ENCODE measurements at regions not wholly inside any gene's neighbourhood (a gene's known extent, or its start where the extent isn't known, plus 50 kb on each side); places are given as distances from the start of the nearest gene placed in this dataset.
"Not testable (repeated sequence)": the region's sequence is repeated elsewhere in the genome, so short reads cannot be mapped to it uniquely, and the experiment has no call there.

DNA sequence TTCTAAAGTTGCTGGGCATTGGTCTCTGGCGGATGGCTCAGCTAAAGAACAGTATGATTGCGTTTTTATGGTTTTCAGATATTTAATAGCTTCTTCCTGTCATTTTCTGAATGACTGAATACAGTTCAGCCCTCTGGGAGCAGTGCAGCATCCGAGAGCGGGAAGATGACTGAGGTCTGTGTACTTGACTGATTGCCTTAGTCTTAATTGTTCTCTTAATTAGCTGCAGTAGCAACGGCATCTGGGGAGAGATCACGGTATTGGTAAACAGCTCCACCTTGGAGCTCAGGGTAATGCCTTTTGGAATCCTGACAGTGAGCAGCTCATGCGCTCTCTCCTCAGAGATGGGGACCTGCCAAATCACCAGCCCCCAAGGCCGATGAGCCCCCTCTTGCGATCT, 481.4 kb upstream of the SPRED2 start:
- no peak for DNase-seq (ENCODE audit: low spot score)

DNA sequence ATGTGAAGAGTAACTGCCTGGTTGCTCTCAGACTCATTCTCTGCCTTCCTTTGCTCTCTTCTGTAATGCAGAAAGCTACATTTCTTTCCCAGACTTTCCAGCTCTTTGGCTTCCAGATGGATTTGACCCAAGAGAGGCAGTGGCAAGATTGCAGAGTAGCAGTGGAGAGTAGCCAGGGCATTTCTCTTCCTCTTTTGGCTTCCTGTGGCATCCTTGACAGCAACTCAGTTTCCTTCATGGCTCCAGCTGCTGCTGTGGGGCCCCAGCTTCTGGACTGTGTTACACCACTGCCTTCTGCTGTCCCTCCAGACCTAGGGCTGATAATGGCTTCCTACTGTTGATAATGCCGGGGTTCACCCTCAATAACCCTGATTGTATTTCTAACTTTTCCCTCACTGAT, 469.4 kb upstream of the SPRED2 start:
- DNase-seq (ENCODE audit: low spot score), result no peak

DNA sequence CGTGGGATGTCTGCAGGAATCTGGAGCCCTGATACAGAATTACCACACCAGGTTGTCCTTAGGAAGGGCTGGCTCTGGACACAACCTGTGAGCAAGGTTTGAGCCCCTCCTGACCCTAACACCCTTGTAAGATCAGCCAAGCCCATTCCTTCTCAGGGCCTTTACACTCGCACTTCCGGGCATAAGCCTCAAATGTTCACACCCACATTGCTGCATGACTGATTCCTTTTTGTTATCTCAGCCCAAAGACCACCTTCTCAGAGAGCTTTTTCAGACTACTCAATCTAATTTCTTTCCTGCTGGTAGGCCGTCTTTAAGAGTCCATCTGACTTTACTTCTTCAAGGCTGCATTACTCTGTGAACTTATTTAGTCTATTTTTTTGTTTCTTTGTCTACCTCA, 464.0 kb upstream of the SPRED2 start:
- DNase-seq (ENCODE audit: low spot score), result no peak

DNA sequence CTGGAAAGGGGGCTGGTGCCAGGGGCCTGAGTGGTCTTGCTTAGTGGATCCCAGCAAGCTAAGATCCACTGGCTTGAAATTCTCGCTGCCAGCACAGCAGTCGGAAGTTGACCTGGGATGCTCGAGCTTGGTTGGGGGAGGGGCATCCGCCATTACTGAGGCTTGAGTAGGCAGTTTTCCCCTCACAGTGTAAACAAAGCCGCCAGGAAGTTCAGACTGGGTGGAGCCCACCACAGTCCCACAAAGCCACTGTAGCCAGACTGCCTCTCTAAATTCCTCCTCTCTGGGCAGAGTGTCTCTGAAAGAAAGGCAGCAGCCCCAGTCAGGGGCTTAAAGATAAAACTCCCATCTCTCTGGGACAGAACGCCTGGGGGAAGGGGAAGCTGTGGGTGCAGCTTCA, 457.7 kb upstream of the SPRED2 start:
- not testable (repeated sequence) for DNase-seq (ENCODE audit: low spot score)

DNA sequence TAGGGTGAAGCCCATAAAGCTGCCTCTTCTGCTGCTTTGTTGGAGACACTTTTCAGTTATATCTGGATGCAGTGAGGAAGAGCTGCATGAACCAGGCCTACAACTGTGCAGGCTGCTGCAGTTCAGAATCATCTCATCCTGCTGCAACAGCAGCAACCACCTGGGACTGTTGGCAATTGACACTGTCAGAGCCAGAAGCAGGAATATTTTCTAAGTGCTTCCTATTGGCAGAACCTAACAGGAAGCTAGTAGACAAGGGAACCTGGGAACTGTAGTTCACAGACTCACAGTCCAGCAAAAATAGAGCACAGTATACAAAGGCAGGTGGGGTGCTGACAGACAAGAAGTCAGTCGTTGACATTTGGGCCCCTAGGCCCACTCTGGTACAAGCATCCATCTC, 452.9 kb upstream of the SPRED2 start:
- no peak for DNase-seq (ENCODE audit: low spot score)

DNA sequence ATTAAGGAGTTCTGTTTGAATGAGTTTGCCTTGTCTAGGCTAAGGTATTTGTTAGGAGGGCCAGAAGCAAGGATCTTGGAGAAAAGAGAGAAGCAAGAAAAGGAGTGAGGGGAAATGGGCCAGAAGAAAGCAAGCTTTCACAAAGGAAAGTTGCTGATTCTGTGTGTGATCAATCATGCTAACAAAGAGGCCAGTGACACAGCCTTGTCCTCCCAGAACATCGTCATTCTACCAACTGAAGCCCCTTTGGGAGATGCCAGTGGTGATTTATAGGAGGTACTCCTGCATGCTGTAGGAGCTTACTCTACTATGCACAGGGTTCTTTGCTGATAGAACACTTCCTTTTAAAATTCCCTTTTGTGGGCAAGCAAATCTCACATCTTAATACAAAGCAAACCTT, 449.2 kb upstream of the SPRED2 start:
- DNase-seq (ENCODE audit: low spot score), result no peak

DNA sequence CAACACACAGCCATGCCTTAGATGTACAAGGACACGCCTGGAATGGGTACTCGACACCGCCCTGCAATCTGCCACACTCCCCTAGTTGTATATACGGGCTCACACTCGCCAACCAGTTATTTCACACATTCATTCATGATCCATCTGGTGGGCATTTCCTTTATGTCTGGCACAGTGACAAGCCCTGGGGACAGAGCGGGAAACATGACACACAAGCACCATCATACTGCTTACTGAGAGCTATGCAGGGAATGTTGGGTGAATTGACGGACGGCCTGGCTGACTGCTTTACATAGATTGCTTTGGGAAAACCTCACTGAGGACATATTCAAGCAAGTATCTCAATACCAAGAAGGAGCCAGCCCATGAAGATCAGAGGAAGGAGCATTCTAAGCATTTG, 448.0 kb upstream of the SPRED2 start:
- no peak for DNase-seq (ENCODE audit: low spot score)

DNA sequence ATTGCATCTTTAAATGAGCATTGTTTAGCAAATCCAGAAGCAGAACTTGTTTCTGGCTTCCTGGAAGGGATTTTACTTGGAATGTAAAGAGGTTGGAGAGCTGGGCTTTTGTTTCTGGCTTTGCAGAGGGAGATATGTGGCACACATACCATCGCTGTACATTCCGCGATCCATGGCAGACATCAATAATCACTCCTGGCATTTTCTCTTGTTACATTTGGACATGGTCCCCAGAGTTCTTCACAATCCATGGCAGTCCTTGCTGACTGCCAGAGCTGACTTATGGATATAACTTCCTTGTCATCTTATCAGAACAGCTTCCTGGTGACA, 445.6 kb upstream of the SPRED2 start:
- no peak for DNase-seq (ENCODE audit: low spot score)

DNA sequence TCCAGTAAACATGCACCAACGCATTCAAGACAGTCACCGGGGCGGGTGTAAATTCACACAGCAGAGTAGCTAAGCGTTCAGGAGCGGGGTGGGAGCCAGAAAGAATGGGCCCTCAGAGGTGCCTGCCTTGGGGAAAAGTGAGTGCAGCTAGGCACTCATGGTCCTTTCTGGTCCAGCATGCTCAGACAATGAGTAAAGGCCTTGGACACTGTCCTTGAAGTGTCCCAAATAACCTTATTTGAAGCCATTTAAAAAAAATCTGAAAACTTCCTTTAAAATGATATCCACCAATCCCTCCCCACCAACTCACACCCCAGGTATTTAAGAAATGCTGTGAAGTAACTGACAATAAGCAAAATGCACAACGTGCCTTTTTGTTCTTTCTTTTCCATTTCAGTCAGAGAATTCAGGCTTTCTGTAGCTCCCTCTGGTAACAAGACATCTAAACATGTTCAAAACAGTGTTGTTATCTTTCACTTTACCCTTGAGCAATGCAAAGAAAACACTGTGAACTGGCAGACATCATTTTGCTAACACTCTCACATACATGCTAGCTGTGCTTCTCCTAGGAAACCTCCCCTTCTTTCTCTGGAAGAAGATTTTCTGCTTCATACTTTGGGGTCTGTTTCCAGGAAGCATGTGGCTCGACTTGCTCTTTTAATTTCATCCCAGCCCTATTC, 445.1 kb upstream of the SPRED2 start:
- DNase-seq (ENCODE audit: low spot score), result no peak

DNA sequence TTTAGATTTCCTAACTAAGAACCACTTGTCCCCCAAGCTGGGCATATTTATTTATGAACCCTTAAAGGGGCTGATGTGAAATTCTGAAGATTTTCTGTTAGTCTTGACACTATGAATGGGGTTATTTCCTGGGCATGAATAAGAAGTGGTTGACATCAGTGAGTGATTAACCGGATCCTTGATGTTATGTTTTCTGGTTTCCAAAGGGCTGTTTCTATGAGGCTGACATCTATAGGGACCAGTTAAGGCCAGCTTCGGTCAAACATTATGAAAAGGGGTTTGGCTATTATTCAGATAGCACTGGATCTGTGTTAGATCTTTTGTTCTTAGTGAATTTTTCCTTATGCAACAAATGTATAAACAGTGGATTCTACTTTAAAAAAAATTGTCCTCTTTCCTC, 443.7 kb upstream of the SPRED2 start:
- no peak for DNase-seq (ENCODE audit: low spot score)

DNA sequence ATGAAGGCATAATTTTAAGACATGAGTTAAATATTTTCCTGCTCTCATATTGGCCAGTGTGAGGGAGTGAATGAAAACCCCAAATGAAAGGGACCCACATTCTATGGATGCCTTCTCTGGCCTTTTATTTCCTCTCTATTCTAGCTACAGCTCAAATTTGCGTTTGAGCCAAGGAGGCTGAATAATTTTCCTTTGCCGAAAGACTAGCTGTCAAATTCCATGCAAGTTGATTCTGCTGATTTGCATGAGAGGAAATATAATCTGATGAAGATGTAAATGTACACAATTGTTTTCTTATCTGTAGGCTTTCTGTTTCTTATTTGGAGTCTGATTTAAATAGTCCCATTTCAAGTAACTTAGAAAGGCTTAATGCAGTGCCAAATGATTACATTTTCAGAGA, 438.4 kb upstream of the SPRED2 start:
- DNase-seq (ENCODE audit: low spot score), result no peak

DNA sequence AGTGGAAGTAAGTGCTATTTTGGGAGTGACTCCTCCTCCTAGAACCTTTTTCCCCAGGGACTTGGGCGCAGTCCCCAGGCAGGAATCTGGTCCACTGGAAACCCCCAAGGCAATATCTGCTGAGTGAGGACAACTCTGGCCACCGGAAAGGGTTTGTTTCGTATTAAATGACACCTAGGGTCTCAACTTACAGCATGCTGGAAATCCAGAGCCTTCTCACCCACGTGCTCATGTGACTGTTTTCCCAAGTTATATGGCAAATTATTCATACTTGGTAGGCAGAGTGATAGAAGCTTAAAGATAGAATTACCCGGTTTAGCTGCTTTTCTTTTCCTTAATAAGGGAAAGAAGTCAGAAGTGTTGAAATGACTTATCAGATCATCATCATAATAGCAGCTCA, 436.9 kb upstream of the SPRED2 start:
- no peak for DNase-seq (ENCODE audit: low spot score)

DNA sequence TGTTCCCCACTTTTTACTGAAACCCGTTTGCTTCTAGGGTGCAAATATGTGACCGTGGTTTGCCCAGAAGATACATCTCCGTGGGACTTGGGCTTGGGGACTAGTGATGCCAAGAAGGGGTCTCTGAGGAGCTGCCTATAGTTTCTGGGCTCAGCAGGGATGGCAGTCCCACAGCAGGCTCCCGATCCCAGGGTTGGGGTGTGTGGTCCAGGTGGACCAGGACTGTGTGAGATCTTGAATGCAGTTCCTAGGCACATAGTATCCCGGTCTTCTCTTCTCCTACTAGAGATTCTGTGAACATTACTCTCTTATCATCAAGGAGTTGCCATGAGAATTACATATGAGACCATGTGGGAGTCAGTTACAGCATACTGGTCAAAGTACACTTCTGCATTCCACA, 435.8 kb upstream of the SPRED2 start:
- DNase-seq (ENCODE audit: low spot score), result no peak

DNA sequence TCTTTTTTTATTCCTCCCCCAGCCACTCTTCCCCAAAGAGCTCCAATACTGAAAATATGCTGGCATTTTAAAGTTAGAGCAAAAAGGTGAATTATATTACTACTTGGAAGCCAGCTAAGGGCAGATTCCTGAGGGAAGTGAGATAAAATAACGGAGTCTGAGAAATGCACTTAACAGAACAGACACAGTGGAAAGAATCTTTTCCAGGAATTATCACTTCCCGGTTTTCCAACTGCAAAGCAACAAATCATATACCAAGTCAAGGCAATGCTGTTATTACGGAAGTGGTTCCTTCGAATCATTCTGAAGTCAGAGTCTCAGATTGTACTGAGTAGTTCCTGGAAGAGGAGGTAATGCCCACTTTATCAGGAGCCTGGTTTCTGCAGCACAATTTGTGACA, 435.0 kb upstream of the SPRED2 start:
- DNase-seq (ENCODE audit: low spot score), result no peak

DNA sequence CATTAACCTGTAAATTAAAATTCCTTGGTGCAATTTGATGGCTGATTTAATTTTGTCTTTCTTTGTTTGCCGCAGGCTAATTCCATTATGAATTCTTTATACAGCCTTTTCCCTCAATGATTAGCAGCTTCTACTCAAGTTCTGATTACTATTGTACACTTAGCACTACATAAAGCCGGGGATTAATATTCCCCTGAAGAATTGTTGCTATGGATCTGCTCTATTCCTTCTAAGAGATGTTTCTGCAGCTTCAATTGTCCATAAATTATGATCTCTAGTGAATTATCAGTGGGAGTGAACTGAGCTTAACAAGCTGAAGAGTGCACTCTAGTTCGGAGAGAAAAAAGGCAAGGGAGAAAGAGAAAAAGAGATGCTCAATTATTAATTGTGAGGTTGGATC, 433.7 kb upstream of the SPRED2 start:
- no peak for DNase-seq (ENCODE audit: low spot score)

DNA sequence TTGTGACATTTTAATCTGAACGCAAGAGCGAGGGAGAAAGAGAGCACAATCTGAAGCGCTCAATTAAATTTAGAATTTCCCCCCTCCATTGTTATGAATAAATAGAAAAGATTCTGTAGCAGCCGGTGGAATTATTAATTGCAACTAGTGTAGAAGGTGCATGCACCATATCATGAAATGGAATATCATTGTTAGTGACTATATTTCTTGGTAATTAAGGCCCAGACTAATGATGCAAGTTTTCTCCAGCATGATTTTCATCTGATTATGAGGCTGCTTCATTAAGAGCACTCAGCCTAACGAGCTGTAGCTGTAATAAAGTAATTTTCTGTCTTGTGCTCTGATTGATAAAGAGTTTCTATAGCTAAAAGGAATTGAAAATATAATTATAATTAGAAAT, 432.2 kb upstream of the SPRED2 start:
- no peak for DNase-seq (ENCODE audit: low spot score)

DNA sequence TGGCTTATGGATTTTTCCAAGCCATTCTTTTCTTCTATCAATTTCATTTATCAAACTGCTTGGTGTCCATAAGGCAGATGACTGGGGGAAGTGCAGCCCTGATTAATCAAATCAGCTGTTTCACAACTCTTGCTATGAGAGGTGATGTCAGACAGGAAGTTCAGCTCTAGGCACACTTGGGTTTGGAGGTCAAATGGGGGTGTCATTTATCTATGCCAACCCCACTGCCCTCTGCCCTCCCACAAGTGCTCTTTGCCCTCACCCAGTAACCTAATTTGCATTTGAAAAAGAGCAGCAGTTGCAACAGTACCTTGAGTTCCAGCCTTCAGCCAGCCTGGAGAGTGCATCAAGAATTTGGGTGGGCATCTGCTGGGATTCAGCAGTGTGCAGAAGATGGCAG, 431.3 kb upstream of the SPRED2 start:
- DNase-seq (ENCODE audit: low spot score), result no peak

DNA sequence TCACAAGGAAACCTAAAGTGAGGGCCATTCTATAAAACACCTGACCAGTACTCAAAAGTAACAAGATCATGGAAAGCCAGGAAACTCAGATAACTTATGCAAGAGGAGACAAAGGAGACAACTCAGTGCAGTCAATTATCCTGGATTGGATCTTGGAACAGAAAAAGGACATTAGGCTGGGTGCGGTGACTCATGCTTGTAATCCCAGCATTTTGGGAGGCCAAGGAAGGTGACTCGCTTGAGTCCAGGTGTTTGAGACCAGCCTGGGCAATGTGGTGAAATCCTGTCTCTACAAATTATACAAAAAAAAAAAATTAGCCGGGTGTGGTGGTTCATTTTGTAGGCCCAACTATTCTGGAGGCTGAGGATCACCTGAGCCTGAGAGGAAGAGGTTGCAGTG, 424.5 kb upstream of the SPRED2 start:
- no peak for DNase-seq (ENCODE audit: low spot score)

DNA sequence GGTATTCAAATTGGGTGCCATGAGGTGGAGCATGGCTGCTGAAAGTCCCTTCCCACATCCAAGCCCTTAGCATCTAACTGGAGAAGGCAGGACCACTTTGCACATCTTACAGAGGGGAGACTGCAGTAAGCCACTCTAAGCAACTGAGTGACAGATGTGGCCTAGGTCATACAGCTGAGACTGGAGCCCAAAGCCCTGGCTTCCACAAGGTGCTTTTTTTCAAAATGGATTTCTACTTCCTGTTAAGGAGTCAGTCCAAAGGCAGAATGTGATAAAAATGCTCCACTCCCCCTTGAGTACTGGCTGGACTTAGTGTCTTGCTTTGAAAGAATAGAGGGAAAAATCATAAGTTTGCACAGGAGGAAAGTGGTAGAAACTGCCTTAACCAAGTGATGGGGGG, 424.0 kb upstream of the SPRED2 start:
- DNase-seq (ENCODE audit: low spot score), result no peak

DNA sequence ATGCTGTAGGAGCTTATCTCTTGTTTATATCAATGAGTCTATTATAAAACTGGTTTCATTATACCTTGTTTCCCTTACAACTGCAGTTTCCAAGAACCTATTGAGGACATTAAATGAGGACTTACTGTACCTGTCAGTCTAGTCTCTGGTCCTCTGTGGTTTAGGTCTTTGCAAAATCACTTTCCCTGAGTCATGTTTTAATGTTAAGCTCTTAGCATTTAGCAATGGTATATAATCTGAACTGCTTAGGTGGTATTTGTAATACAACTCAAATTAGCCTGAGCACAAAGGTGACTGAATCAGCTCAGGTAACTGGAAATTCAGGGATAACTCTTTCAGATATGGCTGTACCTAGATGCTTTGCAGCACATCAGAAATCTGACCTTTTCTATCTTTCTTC, 418.3 kb upstream of the SPRED2 start:
- DNase-seq (ENCODE audit: low spot score), result no peak

DNA sequence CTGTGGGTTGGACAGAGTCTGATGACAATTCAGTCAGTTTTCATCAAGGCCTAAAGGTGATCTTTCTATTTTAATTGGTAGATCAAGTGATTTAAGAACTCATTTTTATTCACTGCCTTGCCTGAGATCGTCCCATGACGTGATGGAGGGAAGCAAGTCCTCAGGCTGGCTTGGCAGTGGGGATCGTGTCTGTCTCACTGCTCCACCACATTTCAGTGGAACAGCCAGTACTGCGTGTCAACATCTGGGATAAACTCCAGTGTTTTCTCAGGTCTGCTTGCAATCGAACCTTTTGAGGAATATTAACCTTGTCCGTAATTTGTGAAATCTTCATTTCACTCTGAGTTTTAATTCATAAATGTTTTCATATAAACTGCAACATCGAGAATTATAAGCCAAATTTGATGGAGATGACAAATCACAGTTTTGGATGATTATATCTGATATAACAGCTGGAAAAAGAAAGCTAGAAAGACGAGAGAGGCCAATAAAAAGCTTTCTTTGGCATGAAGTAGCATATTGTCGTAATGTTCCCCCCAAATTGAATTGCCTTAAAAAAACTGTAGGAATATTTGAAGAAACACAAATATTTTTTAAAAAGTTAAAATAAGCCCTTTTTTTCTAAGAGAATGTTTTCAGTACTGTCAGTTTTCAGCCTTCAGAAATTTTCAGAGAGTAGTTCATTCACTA, 414.7 kb upstream of the SPRED2 start:
- DNase-seq (ENCODE audit: low spot score), result no peak

DNA sequence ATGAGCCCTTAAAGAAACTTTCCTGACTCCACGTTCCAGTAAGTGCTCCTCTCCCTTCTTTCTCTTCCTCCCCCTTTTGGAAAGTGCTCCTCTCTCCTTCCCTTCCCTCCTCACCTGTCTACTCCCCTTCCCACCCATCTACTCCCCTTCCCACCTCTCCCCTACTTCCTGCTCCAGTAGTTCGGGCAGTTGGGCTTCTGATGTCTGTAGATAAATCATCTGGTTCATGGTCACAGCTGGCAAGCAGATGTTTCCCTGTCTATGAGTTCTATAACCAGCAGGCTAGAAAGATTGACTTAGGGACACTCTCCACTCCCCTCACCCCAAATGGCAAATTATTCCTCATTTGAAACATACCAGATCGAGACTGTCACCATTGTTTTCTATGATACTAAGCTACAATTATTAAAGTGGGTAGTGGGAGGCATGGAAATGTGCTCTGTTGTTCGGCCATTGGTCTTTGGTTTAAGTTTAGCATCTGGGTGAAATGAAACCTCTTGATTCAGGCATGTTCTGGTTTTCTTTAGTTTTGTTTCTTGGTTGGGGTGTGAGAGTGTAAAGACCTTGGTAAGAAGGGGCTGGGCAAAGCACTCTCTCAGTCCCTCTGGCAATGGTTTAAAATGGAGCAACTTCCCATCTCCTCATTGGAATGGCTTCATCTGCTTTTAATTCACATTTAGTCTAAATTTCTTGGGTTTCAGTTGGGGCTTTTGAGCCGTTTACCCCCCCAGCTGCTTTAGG, 413.2 kb upstream of the SPRED2 start:
- no peak for DNase-seq (ENCODE audit: low spot score)

DNA sequence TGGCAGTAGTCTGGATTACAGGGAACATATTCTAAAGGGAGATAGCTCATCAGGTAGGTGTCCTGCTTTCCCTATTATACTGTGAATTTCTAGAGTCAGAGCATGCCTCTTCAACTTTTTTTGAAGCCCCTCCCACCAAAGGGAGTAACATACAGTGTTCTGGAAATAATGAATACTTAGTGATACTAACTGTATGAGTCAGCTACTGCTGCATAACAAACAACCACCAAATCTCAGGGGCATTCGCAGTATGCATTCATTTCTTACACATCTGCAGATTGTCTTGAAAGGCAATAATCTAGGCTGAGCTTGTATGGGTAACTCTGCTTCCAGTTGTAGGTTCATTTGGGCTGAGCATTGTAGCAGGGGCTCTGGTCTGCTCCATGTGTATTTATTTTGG, 409.7 kb upstream of the SPRED2 start:
- no peak for DNase-seq (ENCODE audit: low spot score)
